A673 (cell line): ENCODE measurements at regions not wholly inside any gene's neighbourhood (a gene's known extent, or its start where the extent isn't known, plus 50 kb on each side); places are given as distances from the start of the nearest gene placed in this dataset.

Source experiments
- BruUV-seq: library from RNA; stranded (reverse); fragments of 400-500 nt; replicated peaks from 2 replicates; lab custom pipeline; 2021; lab: Mats Ljungman, UMichigan
- CTCF ChIA-PET: fragments of 300-600 bp; sonication (Branson Sonifier 250); formaldehyde crosslinking; loops from one replicate; lab custom pipeline; 2022; ENCODE audit warnings: antibody characterized with exemption; lab: Charles Lee
- POLR2A ChIA-PET: fragments of 300-600 bp; sonication (Branson Sonifier 250); formaldehyde crosslinking; loops from one replicate; lab custom pipeline; 2022; ENCODE audit warnings: antibody characterized with exemption; ENCODE audit not compliant: low non-redundant PET; lab: Charles Lee
- DNase-seq: peaks from one replicate; pipeline ENCODE4 v3.0.0-alpha.2; 2015; ENCODE audit warnings: low spot score
- H3K27ac ChIP-seq: fragments of 200-600 bp; sonication (generic); 2 replicates; pipeline ENCODE4 v1.5.1; 2016; ENCODE audit warnings: mixed run types, low read depth, mild to moderate bottlenecking, mixed read lengths, antibody characterized with exemption, low read length; ENCODE audit not compliant: poor library complexity, severe bottlenecking
- H3K27me3 ChIP-seq: fragments of 200-600 bp; sonication (generic); replicated peaks from 2 replicates; pipeline ENCODE4 v1.6.1; 2017; ENCODE audit warnings: mixed run types, low read depth, mild to moderate bottlenecking, mixed read lengths, antibody characterized with exemption, low read length; ENCODE audit not compliant: insufficient read depth, poor library complexity
- H3K36me3 ChIP-seq: fragments of 200-600 bp; sonication (generic); 2 replicates; pipeline ENCODE4 v1.6.1; 2016; ENCODE audit warnings: mixed run types, mild to moderate bottlenecking, mixed read lengths, antibody characterized with exemption, low read length; ENCODE audit not compliant: insufficient read depth, poor library complexity, severe bottlenecking
- H3K4me1 ChIP-seq: fragments of 200-600 bp; sonication (generic); 2 replicates; pipeline ENCODE4 v1.6.1; 2017; ENCODE audit warnings: mixed run types, mild to moderate bottlenecking, mixed read lengths, antibody characterized with exemption, low read length; ENCODE audit not compliant: insufficient read depth, poor library complexity, severe bottlenecking
- H3K4me3 ChIP-seq: fragments of 200-600 bp; sonication (generic); 2 replicates; pipeline ENCODE4 v1.5.1; 2016; ENCODE audit warnings: low read depth, mixed run types, mild to moderate bottlenecking, mixed read lengths, low read length; ENCODE audit not compliant: poor library complexity, severe bottlenecking
- H3K9me3 ChIP-seq: fragments of 200-600 bp; sonication (generic); 2 replicates; pipeline ENCODE4 v1.6.1; 2016; ENCODE audit warnings: mixed run types, low read depth, mild to moderate bottlenecking, mixed read lengths, antibody characterized with exemption, low read length; ENCODE audit not compliant: poor library complexity, severe bottlenecking
- CTCF ChIP-seq: fragments of 300-800, 200-600 bp; sonication (generic); conservative IDR thresholded peaks from 2 replicates; pipeline ENCODE4 v1.5.1; 2017; ENCODE audit warnings: low read depth, mild to moderate bottlenecking, antibody characterized with exemption, low read length, moderate library complexity, mixed read lengths
- EZH2 ChIP-seq: fragments of 200-600 bp; sonication (generic); IDR thresholded peaks from 2 replicates; pipeline ENCODE4 v1.6.1; 2017; ENCODE audit warnings: borderline replicate concordance, low read depth, mild to moderate bottlenecking, mixed read lengths, antibody characterized with exemption, low read length; ENCODE audit not compliant: poor library complexity, severe bottlenecking
- intact Hi-C: fragments of 100-400 bp; cut with micrococcal nuclease; formaldehyde crosslinking; loops from one replicate; pipeline ENCODE4 v1.10.0; 2022; ENCODE audit not compliant: unreplicated experiment

- Histone ChIP-seq H3K9me3 (no peaks in the 10 kb centered on the region), H3K27ac (no peak overlapping the region), H3K4me1 (no peaks in the 10 kb centered on the region), H3K36me3 (no peaks in the 10 kb centered on the region), H3K27me3 (peaks cover 10% of the 10 kb centered on the region), H3K4me3 (no peak overlapping the region)
- ChIA-PET POLR2A (no interaction called here), CTCF (no interaction called here)
- TF ChIP-seq CTCF = no peak
- TF ChIP-seq EZH2 = no peak
- no TSS peak for BruUV-seq
- DNase-seq = no peak
- intact Hi-C loops = no loop called here
Observed at GRCh38 chr13:70634893-70635292, 526.6 kb upstream of the KLHL1 start.

DNA sequence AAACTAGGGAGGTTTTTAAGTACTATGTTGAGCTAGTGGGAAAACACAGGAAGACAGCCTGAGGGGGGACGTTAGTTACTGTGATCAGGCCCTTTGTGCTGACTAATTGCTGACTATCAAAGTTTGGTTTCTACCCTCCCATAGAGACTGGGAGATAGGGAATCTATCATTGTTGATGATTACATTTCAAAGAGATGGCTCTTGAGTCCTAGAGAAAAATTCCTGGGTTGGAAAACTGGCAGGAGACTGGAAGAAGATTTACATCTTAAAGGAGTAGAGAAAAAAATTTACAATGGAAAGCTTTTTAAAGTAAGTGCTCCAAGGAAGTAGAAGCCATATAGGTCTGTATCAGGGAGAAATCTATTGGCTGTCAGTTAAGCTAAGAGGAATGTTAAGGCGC, 522.0 kb upstream of the KLHL1 start:
- no peak for TF ChIP-seq CTCF
- TF ChIP-seq EZH2 = no peak
- Histone ChIP-seq H3K27ac (no peak overlapping the region), H3K36me3 (no peaks in the 10 kb centered on the region), H3K4me1 (no peaks in the 10 kb centered on the region), H3K27me3 (peaks cover 22% of the 10 kb centered on the region), H3K9me3 (no peaks in the 10 kb centered on the region), H3K4me3 (no peak overlapping the region)
- ChIA-PET CTCF (no interaction called here), POLR2A (no interaction called here)
- BruUV-seq = no TSS peak
- intact Hi-C loops = no loop called here
- DNase-seq = no peak

- TF ChIP-seq CTCF (peak; percentile 61), EZH2 (no peak)
- ChIA-PET POLR2A (no interaction called here), CTCF (no interaction called here)
- H3K36me3 ChIP-seq = no peaks in the 10 kb centered on the region
- no peak overlapping the region for H3K27ac ChIP-seq
- BruUV-seq = no TSS peak
- H3K9me3 ChIP-seq = no peaks in the 10 kb centered on the region
- no peak overlapping the region for H3K4me3 ChIP-seq
- peak; percentile 10 for DNase-seq
- H3K27me3 ChIP-seq = peaks cover 2% of the 10 kb centered on the region
- intact Hi-C loops = loop anchor here (5.0 kb wide), 1 partner anchor 339 kb away; no protein-coding TSS in a partner anchor
- H3K4me1 ChIP-seq = no peaks in the 10 kb centered on the region
Observed at GRCh38 chr13:70623239-70623638, 515.0 kb upstream of the KLHL1 start.
